AG09319 (cell line): ENCODE measurements at regions not wholly inside any gene's neighbourhood (a gene's known extent, or its start where the extent isn't known, plus 50 kb on each side); places are given as distances from the start of the nearest gene placed in this dataset.

Experiments used
- DNase-seq: peaks from one replicate; pipeline ENCODE4 v3.0.0-alpha.2; 2010; ENCODE audit warnings: low read depth; ENCODE audit errors: extremely low read depth
- TF ChIP-seq, protein P1 (sequence below): IDR thresholded peaks from 2 replicates; pipeline ENCODE4 v1.5.1; 2011; ENCODE audit warnings: low read depth, mild to moderate bottlenecking, inconsistent platforms, low read length, moderate library complexity

DNA sequence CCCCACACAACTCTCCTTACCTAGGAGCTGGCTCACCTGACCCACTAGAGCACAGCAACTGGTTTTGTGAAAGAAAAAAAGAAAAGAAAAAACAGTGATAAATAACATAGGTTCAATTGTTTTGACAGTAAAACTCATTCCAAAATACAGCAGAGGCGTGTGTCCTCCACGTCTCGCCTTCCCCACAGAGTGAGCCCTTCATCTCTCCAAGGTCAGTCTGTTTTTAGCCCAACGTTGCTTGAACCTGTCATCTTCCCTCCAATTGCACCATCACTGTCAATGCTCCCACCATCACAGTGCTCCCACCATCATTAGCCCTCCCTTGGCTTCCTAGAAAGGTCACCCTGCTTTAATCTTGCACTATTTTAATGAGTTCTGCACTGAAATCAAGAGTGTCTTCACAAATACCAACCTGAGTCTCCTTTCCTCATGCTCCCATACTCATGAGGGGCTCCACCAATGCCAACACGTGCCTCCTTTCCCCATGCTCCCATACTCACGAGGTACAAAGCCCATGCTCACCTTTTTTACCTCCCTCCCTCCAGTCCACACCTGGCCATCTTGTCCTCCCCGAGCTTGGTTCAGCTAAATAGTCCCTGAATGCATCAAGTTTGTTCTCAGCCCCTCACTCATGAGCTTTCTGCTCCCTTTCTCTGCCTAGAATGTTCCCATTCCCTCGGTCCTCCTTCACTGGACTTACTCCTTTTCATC, 103.7 kb downstream of the IRS2 start:
- DNase-seq = no peak
- TF ChIP-seq, protein P1, sequence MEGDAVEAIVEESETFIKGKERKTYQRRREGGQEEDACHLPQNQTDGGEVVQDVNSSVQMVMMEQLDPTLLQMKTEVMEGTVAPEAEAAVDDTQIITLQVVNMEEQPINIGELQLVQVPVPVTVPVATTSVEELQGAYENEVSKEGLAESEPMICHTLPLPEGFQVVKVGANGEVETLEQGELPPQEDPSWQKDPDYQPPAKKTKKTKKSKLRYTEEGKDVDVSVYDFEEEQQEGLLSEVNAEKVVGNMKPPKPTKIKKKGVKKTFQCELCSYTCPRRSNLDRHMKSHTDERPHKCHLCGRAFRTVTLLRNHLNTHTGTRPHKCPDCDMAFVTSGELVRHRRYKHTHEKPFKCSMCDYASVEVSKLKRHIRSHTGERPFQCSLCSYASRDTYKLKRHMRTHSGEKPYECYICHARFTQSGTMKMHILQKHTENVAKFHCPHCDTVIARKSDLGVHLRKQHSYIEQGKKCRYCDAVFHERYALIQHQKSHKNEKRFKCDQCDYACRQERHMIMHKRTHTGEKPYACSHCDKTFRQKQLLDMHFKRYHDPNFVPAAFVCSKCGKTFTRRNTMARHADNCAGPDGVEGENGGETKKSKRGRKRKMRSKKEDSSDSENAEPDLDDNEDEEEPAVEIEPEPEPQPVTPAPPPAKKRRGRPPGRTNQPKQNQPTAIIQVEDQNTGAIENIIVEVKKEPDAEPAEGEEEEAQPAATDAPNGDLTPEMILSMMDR = no peak

- TF ChIP-seq, protein P1 = no peak
- DNase-seq = no peak
Measured at GRCh38 chr13:109680930-109681329, 105.5 kb downstream of the IRS2 start.

GRCh38 chr13:109680288-109680687, 106.1 kb downstream of the IRS2 start:
- DNase-seq = no peak
- TF ChIP-seq, protein P1 = no peak

GRCh38 chr13:109678459-109678858, 107.9 kb downstream of the IRS2 start:
- DNase-seq = no peak
- TF ChIP-seq, protein P1 = no peak

DNA sequence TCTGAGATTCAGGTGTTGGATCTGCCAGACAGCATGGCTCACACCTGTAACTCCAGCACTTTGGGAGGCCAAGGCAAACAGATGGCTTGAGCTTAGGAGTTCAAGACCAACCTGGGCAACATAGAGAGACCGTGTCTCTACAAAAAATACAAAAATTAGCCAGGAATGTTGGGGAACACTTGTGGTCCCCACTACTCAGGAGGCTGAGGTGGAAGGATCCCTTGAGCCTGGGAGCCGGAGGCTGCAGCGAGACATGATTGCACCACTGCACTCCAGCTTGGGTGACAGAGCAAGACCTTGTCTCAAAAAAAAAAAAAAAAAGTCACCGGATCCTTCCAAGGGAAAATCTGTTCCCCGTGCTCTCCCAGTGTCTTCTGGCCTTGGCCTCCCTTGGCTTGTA, 109.2 kb downstream of the IRS2 start:
- DNase-seq = no peak
- TF ChIP-seq, protein P1 = no peak

DNA sequence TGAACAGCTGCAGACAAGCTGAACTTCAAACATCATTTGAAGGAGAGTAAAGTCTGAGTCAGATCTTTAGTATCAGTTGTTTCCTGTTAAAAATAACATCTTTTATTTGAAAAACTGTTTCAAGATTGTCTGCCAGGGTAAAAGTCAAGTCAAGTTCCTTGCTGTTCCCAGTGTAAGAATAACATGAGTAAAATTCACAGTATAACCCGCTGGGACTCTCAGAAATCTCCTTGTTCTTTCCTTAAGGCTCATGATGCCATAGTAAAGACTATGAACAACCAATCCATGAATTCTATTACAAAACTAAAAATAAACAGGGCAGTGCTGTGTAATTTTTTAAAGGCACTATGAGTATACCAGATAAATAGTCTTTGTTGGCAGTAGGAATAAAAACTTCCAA, 112.9 kb downstream of the IRS2 start:
- TF ChIP-seq, protein P1 = no peak

GRCh38 chr13:109672545-109672944, 113.8 kb downstream of the IRS2 start:
- TF ChIP-seq, protein P1 = no peak
- peak; percentile 37 for DNase-seq

More for the DNA sequence above, 112.9 kb downstream of the IRS2 start:
- DNase-seq = no peak
